Medulla oblongata (tissue), 1 donor: ENCODE measurements at regions not wholly inside any gene's neighbourhood (a gene's known extent, or its start where the extent isn't known, plus 50 kb on each side); places are given as distances from the start of the nearest gene placed in this dataset.
"Not testable (repeated sequence)": the region's sequence is repeated elsewhere in the genome, so short reads cannot be mapped to it uniquely, and the experiment has no call there.

Experiments used
- DNase-seq: peaks from one replicate; pipeline ENCODE4 v3.0.0-alpha.2; 2015; ENCODE audit errors: extremely low spot score

GRCh38 chr4:14303856-14304255, 676.3 kb upstream of the BOD1L1 start:
- DNase-seq = no peak

GRCh38 chr4:14308229-14308651, 680.7 kb upstream of the BOD1L1 start:
- no peak for DNase-seq

GRCh38 chr4:14309431-14309830, 681.9 kb upstream of the BOD1L1 start:
- peak; percentile 60 for DNase-seq

GRCh38 chr4:14313757-14314156, 686.2 kb upstream of the BOD1L1 start:
- DNase-seq = no peak

- no peak for DNase-seq
Observed at GRCh38 chr4:14315129-14315528, 687.2 kb upstream of the CPEB2 start.

- DNase-seq = no peak
Observed at GRCh38 chr4:14317351-14317750, 684.9 kb upstream of the CPEB2 start.

- no peak for DNase-seq
Observed at GRCh38 chr4:14318671-14319070, 683.6 kb upstream of the CPEB2 start.

GRCh38 chr4:14321723-14322122, 680.6 kb upstream of the CPEB2 start:
- no peak for DNase-seq

GRCh38 chr4:14323191-14323590, 679.1 kb upstream of the CPEB2 start:
- no peak for DNase-seq

GRCh38 chr4:14329228-14329627, 673.1 kb upstream of the CPEB2 start:
- no peak for DNase-seq

GRCh38 chr4:14333616-14334015, 668.7 kb upstream of the CPEB2 start:
- DNase-seq = no peak

- no peak for DNase-seq
Observed at GRCh38 chr4:14334166-14334565, 668.1 kb upstream of the CPEB2 start.

- DNase-seq = no peak
Observed at GRCh38 chr4:14335872-14336271, 666.4 kb upstream of the CPEB2 start.

GRCh38 chr4:14336656-14337055, 665.6 kb upstream of the CPEB2 start:
- no peak for DNase-seq

- DNase-seq = no peak
Observed at GRCh38 chr4:14337892-14338584, 664.2 kb upstream of the CPEB2 start.

GRCh38 chr4:14338585-14339265, 663.6 kb upstream of the CPEB2 start:
- no peak for DNase-seq

- no peak for DNase-seq
Observed at GRCh38 chr4:14339715-14340114, 662.6 kb upstream of the CPEB2 start.

GRCh38 chr4:14340321-14340720, 662.0 kb upstream of the CPEB2 start:
- no peak for DNase-seq

- no peak for DNase-seq
Observed at GRCh38 chr4:14343961-14344360, 658.3 kb upstream of the CPEB2 start.

- DNase-seq = no peak
Observed at GRCh38 chr4:14345356-14345775, 656.9 kb upstream of the CPEB2 start.

GRCh38 chr4:14347526-14347925, 654.8 kb upstream of the CPEB2 start:
- DNase-seq = no peak

- no peak for DNase-seq
Observed at GRCh38 chr4:14348506-14348905, 653.8 kb upstream of the CPEB2 start.

GRCh38 chr4:14358544-14359160, 643.6 kb upstream of the CPEB2 start:
- not testable (repeated sequence) for DNase-seq
